Ovary (tissue), 7 donors: ENCODE measurements at regions not wholly inside any gene's neighbourhood (a gene's known extent, or its start where the extent isn't known, plus 50 kb on each side); places are given as distances from the start of the nearest gene placed in this dataset.

Experiments used
- DNase-seq, 5 donors: peaks; one replicate each; pipeline ENCODE4 v3.0.0-alpha.2; 2019 to 2020
- H3K27ac ChIP-seq, 2 donors: fragments of 200-600 bp; one replicate each; pipeline versions ENCODE4 v1.5.1 to v1.8.0; 2019 to 2022
- H3K27me3 ChIP-seq: fragments of 200-600 bp; one replicate; pipeline ENCODE4 v1.8.0; 2022
- H3K36me3 ChIP-seq: fragments of 200-600 bp; sonication (generic); one replicate; pipeline ENCODE4 v1.5.1; 2019
- H3K4me1 ChIP-seq: one replicate; pipeline ENCODE4 v1.8.1; 2013; ENCODE audit warnings: mild to moderate bottlenecking, moderate library complexity; ENCODE audit not compliant: insufficient read depth
- H3K4me3 ChIP-seq: fragments of 200-600 bp; sonication (generic); one replicate; pipeline ENCODE4 v1.5.1; 2017
- H3K9me3 ChIP-seq, 2 donors: fragments of 200-600 bp in 1 of 2; sonication (generic) in 1 of 2; one replicate each; pipeline versions ENCODE4 v1.5.1 to v1.8.1; 2013 to 2019; ENCODE audit warnings: mild to moderate bottlenecking in 1 of 2, moderate library complexity in 1 of 2
- EP300 ChIP-seq: sonication (generic); formaldehyde crosslinking; IDR thresholded peaks from one replicate; pipeline ENCODE4 v1.6.1; 2017; ENCODE audit warnings: antibody characterized with exemption
- POLR2A ChIP-seq: fragments of 450-650 bp; IDR thresholded peaks from one replicate; pipeline ENCODE4 v1.6.1; 2017; ENCODE audit warnings: antibody characterized with exemption, mild to moderate bottlenecking, moderate library complexity
- WGBS, 3 donors: extraction: QIAGEN DNeasy Blood & Tissue Kit in 1 of 3; methylation state at CpG; one replicate each; pipeline versions ENCODE4 v1.1.5 to v1.1.7; 2013 to 2017; 5-methylcytosine and 5-hydroxymethylcytosine counted together
- intact Hi-C, 4 donors: fragments of 100-400 bp; cut with DNase I; formaldehyde crosslinking; loops; one replicate each; pipeline versions ENCODE4 v1.11.0 to v1.15.1; 2022 to 2023
- TF ChIP-seq, protein P1 (sequence below), 3 donors: fragments of 450-650 bp in 2 of 3; fragments of 200-600 bp in 1 of 3; IDR thresholded peaks; one replicate each; pipeline versions ENCODE4 v1.5.1 to v1.8.0; 2016 to 2022; ENCODE audit warnings: antibody characterized with exemption in 3 of 3, mild to moderate bottlenecking in 1 of 3
- donor health status: DM: no; HTN: no; CAD: no; lungs with moderate emphysema.
- donor health status: DM: no; HTN: no; CAD: no.
- donor health status: Bipolar disorder and iron deficiency.
- donor health status: DM: no; HTN: no; CAD: no.
- donor health status: DM: yes; HTN: yes; CAD: no.

DNA sequence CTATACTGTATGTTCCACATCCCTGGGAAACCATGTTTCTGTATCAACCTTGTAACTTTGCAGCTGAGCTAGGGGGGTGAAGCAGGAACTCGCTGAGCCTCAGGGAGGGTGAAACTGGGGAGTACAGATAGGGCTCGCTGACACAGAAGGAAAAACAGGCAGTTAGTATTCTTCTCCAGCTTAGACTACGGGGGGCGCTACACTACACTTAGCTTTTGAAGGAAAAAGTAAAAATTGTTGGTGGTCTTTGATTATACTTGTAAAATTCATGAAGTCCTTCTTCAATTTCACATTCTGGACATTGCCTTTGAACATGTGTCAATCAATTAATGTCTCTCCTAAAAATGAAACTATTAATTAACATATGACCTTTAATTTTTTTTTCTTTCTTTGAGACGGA lies 73.5 kb upstream of the RGMA start:
- H3K9me3 ChIP-seq = no peaks in the 10 kb centered on the region
- no peak overlapping the region for H3K4me3 ChIP-seq
- no peak for TF ChIP-seq EP300
- TF ChIP-seq, protein P1, sequence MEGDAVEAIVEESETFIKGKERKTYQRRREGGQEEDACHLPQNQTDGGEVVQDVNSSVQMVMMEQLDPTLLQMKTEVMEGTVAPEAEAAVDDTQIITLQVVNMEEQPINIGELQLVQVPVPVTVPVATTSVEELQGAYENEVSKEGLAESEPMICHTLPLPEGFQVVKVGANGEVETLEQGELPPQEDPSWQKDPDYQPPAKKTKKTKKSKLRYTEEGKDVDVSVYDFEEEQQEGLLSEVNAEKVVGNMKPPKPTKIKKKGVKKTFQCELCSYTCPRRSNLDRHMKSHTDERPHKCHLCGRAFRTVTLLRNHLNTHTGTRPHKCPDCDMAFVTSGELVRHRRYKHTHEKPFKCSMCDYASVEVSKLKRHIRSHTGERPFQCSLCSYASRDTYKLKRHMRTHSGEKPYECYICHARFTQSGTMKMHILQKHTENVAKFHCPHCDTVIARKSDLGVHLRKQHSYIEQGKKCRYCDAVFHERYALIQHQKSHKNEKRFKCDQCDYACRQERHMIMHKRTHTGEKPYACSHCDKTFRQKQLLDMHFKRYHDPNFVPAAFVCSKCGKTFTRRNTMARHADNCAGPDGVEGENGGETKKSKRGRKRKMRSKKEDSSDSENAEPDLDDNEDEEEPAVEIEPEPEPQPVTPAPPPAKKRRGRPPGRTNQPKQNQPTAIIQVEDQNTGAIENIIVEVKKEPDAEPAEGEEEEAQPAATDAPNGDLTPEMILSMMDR (IDR thresholded peaks at IDR 0.05) = no peak
- TF ChIP-seq POLR2A = no peak
- no peaks in the 10 kb centered on the region for H3K36me3 ChIP-seq
- WGBS, 3 donors = 85 to 90% (median 85%) methylated on average over 5 of the region's 5 CpGs
- no peak for DNase-seq
- intact Hi-C loops = no loop called here
- peaks cover 6% of the 10 kb centered on the region for H3K4me1 ChIP-seq
- no peaks in the 10 kb centered on the region for H3K27me3 ChIP-seq
- no peak overlapping the region for H3K27ac ChIP-seq

DNA sequence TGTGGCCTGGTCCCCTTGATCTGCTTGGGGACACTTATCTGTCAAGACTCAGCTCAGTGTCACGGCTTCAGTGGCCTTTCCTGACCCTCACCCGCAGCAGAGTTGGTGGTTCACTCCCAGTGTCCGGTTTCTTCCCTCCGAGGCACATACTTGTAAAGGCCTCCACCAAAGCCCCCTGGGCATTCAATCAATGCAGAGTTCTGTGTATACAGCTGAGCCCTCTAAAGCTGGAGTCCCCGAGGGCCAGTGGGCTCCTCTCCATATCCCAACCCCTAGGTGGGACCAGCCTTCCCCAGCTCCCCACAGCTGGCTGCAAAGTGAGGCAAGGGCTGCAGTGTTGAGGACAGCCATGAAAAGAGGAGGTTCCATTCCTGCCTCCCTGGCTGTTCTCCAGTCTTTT lies 70.9 kb upstream of the RGMA start:
- Histone ChIP-seq H3K27ac (no peak overlapping the region), H3K27me3 (no peaks in the 10 kb centered on the region), H3K9me3 (no peaks in the 10 kb centered on the region), H3K4me1 (peaks cover 6% of the 10 kb centered on the region), H3K4me3 (no peak overlapping the region), H3K36me3 (no peaks in the 10 kb centered on the region)
- intact Hi-C loops = no loop called here
- no peak for TF ChIP-seq EP300
- TF ChIP-seq, protein P1 (IDR thresholded peaks at IDR 0.05) = no peak
- no peak for TF ChIP-seq POLR2A
- no peak for DNase-seq
- 71 to 89% (median 82%) methylated on average over 5 of the region's 5 CpGs for WGBS, 3 donors

DNA sequence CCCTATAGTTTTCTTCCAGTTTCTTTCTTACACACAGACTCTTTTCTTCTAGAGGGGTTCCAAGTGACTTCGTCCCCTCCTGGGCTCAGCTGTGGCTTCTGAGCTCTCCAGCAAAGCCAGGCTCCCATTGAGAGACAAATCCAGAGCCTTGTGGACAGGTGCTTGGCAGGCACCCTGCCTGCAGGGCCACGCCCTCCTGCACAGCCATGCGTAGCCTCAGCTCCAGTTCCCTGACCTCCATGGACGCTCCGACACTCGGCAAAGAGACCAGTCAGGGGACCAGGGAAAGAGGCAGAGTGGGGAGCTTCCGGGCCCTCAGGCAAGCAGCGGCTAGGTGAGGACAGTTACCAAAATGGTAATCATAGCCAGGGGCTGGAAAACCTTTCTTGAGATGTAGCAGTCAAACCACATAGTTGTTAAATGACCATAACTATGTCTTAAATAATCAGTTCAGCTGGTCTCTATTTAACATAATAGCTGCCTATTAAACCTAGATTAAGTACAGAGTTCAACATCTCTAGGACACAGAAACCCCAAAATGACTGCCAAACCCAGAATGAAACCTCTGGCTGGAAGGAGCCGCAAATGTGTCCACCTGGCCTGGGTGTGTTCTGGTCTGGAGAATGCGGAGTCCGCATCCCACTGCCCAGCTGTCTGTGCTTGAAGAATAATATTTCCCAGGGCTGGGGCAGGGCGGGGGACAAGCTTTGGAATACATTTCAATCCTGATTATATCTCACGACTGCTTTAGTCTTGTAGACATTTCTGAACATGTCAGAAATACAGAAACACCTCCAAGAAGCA lies 69.3 kb upstream of the RGMA start:
- peaks cover 6% of the 10 kb centered on the region for H3K4me1 ChIP-seq
- no peaks in the 10 kb centered on the region for H3K9me3 ChIP-seq
- 86 to 90% (median 87%) methylated on average over 13 of the region's 13 CpGs for WGBS, 3 donors
- H3K4me3 ChIP-seq = no peak overlapping the region
- no peak for DNase-seq
- intact Hi-C loops = no loop called here
- TF ChIP-seq, protein P1 (IDR thresholded peaks at IDR 0.05) = no peak
- TF ChIP-seq POLR2A = no peak
- TF ChIP-seq EP300 = no peak
- H3K27ac ChIP-seq = no peak overlapping the region
- H3K36me3 ChIP-seq = no peaks in the 10 kb centered on the region
- H3K27me3 ChIP-seq = no peaks in the 10 kb centered on the region

DNA sequence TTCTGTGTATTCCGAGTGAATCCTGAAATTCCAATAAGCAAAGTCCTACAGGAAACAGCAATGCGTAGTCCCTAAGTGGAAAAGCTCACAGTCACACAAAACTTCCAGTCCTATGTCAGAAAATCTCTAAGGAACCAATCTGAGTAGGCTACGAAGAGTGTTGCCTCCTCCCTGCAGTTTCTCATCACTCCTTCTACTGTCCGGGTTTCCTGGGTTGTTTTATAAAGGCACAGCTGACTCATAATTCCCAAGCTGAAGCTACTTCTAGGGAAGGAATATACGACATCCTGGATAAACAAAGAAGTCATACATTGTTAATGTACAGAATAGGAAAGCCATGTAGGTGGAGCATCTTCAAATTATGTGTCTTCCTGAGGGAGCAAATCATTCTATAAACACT lies 65.7 kb upstream of the RGMA start:
- WGBS, 3 donors = 68 to 72% (median 69%) methylated on average over 5 of the region's 5 CpGs
- H3K4me1 ChIP-seq = peaks cover 7% of the 10 kb centered on the region
- no peaks in the 10 kb centered on the region for H3K27me3 ChIP-seq
- DNase-seq = no peak
- no peak overlapping the region for H3K27ac ChIP-seq
- H3K4me3 ChIP-seq = no peak overlapping the region
- TF ChIP-seq POLR2A = no peak
- TF ChIP-seq, protein P1 (IDR thresholded peaks at IDR 0.05) = no peak
- no peak for TF ChIP-seq EP300
- no peaks in the 10 kb centered on the region for H3K36me3 ChIP-seq
- no peaks in the 10 kb centered on the region for H3K9me3 ChIP-seq
- intact Hi-C loops = no loop called here
